SK-N-SH (cell line): ENCODE measurements at regions not wholly inside any gene's neighbourhood (a gene's known extent, or its start where the extent isn't known, plus 50 kb on each side); places are given as distances from the start of the nearest gene placed in this dataset.
"Not testable (repeated sequence)": the region's sequence is repeated elsewhere in the genome, so short reads cannot be mapped to it uniquely, and the experiment has no call there.

Source experiments
- CTCF ChIA-PET: fragments of 300-600, 350-600 bp; formaldehyde crosslinking; extraction: SDS; loops from one replicate; lab custom pipeline; 2021; lab: Yijun Ruan, JAX
- POLR2A ChIA-PET: fragments of 350-600 bp; sonication (Branson Sonifier 250); formaldehyde crosslinking; extraction: SDS; loops from one replicate; lab custom pipeline; 2020; ENCODE audit warnings: antibody characterized with exemption, inconsistent platforms; lab: Yijun Ruan, JAX
- DNase-seq: peaks from one replicate; pipeline ENCODE4 v3.0.0; 2012
- H2AFZ ChIP-seq: fragments of 200-600 bp; sonication (generic); 2 replicates; pipeline ENCODE4 v1.8.1; 2016; ENCODE audit warnings: antibody characterized with exemption, mild to moderate bottlenecking, low read depth
- H3F3A ChIP-seq: fragments of 200-600 bp; sonication (generic); replicated peaks from 2 replicates; pipeline ENCODE3; 2016; ENCODE audit warnings: antibody characterized with exemption, mild to moderate bottlenecking; ENCODE audit not compliant: insufficient read depth
- H3K27ac ChIP-seq, 2 experiments: fragments of 200-500 bp in 1 of 2; fragments of 200-600 bp in 1 of 2; sonication (Bioruptor generic) in 1 of 2; sonication (generic), shearing (Covaris generic) in 1 of 2; 2 replicates each; pipeline versions ENCODE4 v1.5.1 to v1.6.1; 2014 to 2016; ENCODE audit warnings: low read depth in 2 of 2, inconsistent platforms in 1 of 2, low read length in 1 of 2, mild to moderate bottlenecking in 1 of 2, mixed read lengths in 1 of 2
- H3K27me3 ChIP-seq: fragments of 200-600 bp; sonication (generic), shearing (Covaris generic); 2 replicates; pipeline ENCODE4 v1.6.1; 2016; ENCODE audit warnings: mixed run types; ENCODE audit not compliant: insufficient read depth
- H3K36me3 ChIP-seq, 2 experiments: fragments of 200-500 bp in 1 of 2; fragments of 200-600 bp in 1 of 2; sonication (Bioruptor generic) in 1 of 2; sonication (generic) in 1 of 2; replicated peaks in 1 of 2; 2 replicates each; pipeline versions ENCODE3 to v1.5.1; 2014 to 2016; ENCODE audit warnings: low read length in 1 of 2, mild to moderate bottlenecking in 1 of 2; ENCODE audit not compliant: insufficient read depth in 2 of 2, control insufficient read depth in 1 of 2
- H3K4me1 ChIP-seq, 2 experiments: fragments of 200-500 bp in 1 of 2; fragments of 200-600 bp in 1 of 2; sonication (Bioruptor generic) in 1 of 2; sonication (generic), shearing (Covaris generic) in 1 of 2; 2 replicates each; pipeline versions ENCODE4 v1.5.1 to v1.6.1; 2014 to 2016; ENCODE audit warnings: low read depth in 1 of 2, low read length in 1 of 2, mixed run types in 1 of 2; ENCODE audit not compliant: insufficient read depth in 2 of 2, control insufficient read depth in 1 of 2
- H3K4me2 ChIP-seq: fragments of 200-600 bp; sonication (generic), shearing (Covaris generic); 2 replicates; pipeline ENCODE4 v1.6.1; 2017; ENCODE audit warnings: mixed run types
- H3K4me3 ChIP-seq, 2 experiments: fragments of 200-500 bp in 1 of 2; fragments of 200-600 bp in 1 of 2; sonication (Bioruptor generic) in 1 of 2; sonication (generic), shearing (Covaris generic) in 1 of 2; 2 replicates each; pipeline versions ENCODE4 v1.5.1 to v1.8.1; 2014 to 2016; ENCODE audit warnings: low read depth in 2 of 2, inconsistent platforms in 1 of 2, low read length in 1 of 2, mild to moderate bottlenecking in 1 of 2, mixed read lengths in 1 of 2, moderate library complexity in 1 of 2
- H3K79me2 ChIP-seq: fragments of 200-600 bp; sonication (generic); 2 replicates; pipeline ENCODE4 v1.8.1; 2017; ENCODE audit warnings: mild to moderate bottlenecking; ENCODE audit not compliant: insufficient read depth
- H3K9ac ChIP-seq: fragments of 200-600 bp; sonication (generic); 2 replicates; pipeline ENCODE4 v1.6.1; 2017; ENCODE audit warnings: mixed run types
- H3K9me2 ChIP-seq: fragments of 200-600 bp; sonication (generic); 2 replicates; pipeline ENCODE4 v1.6.1; 2017; ENCODE audit warnings: mixed run types
- H3K9me3 ChIP-seq: fragments of 200-600 bp; sonication (generic); 2 replicates; pipeline ENCODE4 v1.6.1; 2017; ENCODE audit warnings: mixed run types, mild to moderate bottlenecking, moderate library complexity
- H4K20me1 ChIP-seq: fragments of 200-600 bp; sonication (generic); 2 replicates; pipeline ENCODE4 v1.6.1; 2017; ENCODE audit warnings: mild to moderate bottlenecking, mixed run types; ENCODE audit not compliant: insufficient read depth
- ELF1 ChIP-seq: IDR thresholded peaks from 2 replicates; pipeline ENCODE4 v1.4.0; 2012
- EP300 ChIP-seq, 2 experiments: IDR thresholded peaks; 2 replicates each; pipeline versions ENCODE4 v1.4.0 to v1.6.1; 2012; ENCODE audit warnings: borderline replicate concordance in 1 of 2, low read depth in 1 of 2, low read length in 1 of 2
- FOSL2 ChIP-seq: IDR thresholded peaks from 2 replicates; pipeline ENCODE4 v1.4.0; 2012; ENCODE audit warnings: low read depth, mild to moderate bottlenecking, moderate library complexity, borderline replicate concordance
- FOXM1 ChIP-seq: IDR thresholded peaks from 2 replicates; pipeline ENCODE4 v1.4.0; 2012; ENCODE audit warnings: low read depth, mild to moderate bottlenecking
- GABPA ChIP-seq: IDR thresholded peaks from 2 replicates; pipeline ENCODE4 v1.4.0; 2012; ENCODE audit warnings: low read depth, mild to moderate bottlenecking
- MXI1 ChIP-seq: IDR thresholded peaks from 2 replicates; pipeline ENCODE4 v1.6.1; 2012; ENCODE audit warnings: mild to moderate bottlenecking, low read depth, low read length, improper control_type of control experiment
- POLR2AphosphoS5 ChIP-seq: IDR thresholded peaks from 2 replicates; pipeline ENCODE4 v1.6.1; 2012; ENCODE audit warnings: low read depth, low read length
- RAD21 ChIP-seq: IDR thresholded peaks from 2 replicates; pipeline ENCODE4 v1.6.1; 2012; ENCODE audit warnings: mild to moderate bottlenecking, low read length
- REST ChIP-seq: IDR thresholded peaks from 2 replicates; pipeline ENCODE4 v1.6.1; 2012; ENCODE audit warnings: mild to moderate bottlenecking, low read depth, low read length, moderate library complexity
- RFX5 ChIP-seq: IDR thresholded peaks from 2 replicates; pipeline ENCODE4 v1.6.1; 2012; ENCODE audit warnings: mild to moderate bottlenecking, improper control_type of control experiment, low read length
- RXRA ChIP-seq: IDR thresholded peaks from 2 replicates; pipeline ENCODE4 v1.4.0; 2012; ENCODE audit warnings: low read depth, mild to moderate bottlenecking, borderline replicate concordance
- SMC3 ChIP-seq: IDR thresholded peaks from 2 replicates; pipeline ENCODE4 v1.6.1; 2012; ENCODE audit warnings: low read depth, low read length, improper control_type of control experiment
- TAF1 ChIP-seq: IDR thresholded peaks from 2 replicates; pipeline ENCODE4 v1.6.1; 2012; ENCODE audit warnings: low read depth, mild to moderate bottlenecking, low read length, moderate library complexity, borderline replicate concordance
- TEAD4 ChIP-seq: IDR thresholded peaks from 2 replicates; pipeline ENCODE4 v1.4.0; 2012; ENCODE audit warnings: mild to moderate bottlenecking, borderline replicate concordance; ENCODE audit not compliant: insufficient read depth
- YY1 ChIP-seq: IDR thresholded peaks from 2 replicates; pipeline ENCODE4 v1.4.0; 2012; ENCODE audit warnings: low read depth, mild to moderate bottlenecking
- WGBS: methylation state at CpG from one replicate; pipeline ENCODE4 v1.1.6; 2017; ENCODE audit warnings: low lambda C conversion rate; 5-methylcytosine and 5-hydroxymethylcytosine counted together
- TF ChIP-seq, protein P1 (sequence below): IDR thresholded peaks from 2 replicates; pipeline ENCODE4 v1.4.0; 2012; ENCODE audit warnings: low read depth, borderline replicate concordance
- TF ChIP-seq, protein P2 (sequence below): fragments of 150-350 bp; IDR thresholded peaks from 2 replicates; pipeline ENCODE4 v1.6.1; 2016; ENCODE audit warnings: mild to moderate bottlenecking, low read depth, low read length
- TF ChIP-seq, protein P3 (sequence below): fragments of 200-600 bp; sonication (generic); IDR thresholded peaks from 2 replicates; pipeline ENCODE4 v1.6.1; 2017; ENCODE audit warnings: antibody characterized with exemption, mild to moderate bottlenecking, moderate library complexity

- no peak overlapping the region for H2AFZ ChIP-seq
- no peaks in the 10 kb centered on the region for H3K4me1 ChIP-seq
- no peak for DNase-seq
- H3K27ac ChIP-seq: no peak overlapping the region
- no peaks in the 10 kb centered on the region for H3F3A ChIP-seq
- CTCF ChIA-PET: no interaction called here
- TF ChIP-seq, protein P1, sequence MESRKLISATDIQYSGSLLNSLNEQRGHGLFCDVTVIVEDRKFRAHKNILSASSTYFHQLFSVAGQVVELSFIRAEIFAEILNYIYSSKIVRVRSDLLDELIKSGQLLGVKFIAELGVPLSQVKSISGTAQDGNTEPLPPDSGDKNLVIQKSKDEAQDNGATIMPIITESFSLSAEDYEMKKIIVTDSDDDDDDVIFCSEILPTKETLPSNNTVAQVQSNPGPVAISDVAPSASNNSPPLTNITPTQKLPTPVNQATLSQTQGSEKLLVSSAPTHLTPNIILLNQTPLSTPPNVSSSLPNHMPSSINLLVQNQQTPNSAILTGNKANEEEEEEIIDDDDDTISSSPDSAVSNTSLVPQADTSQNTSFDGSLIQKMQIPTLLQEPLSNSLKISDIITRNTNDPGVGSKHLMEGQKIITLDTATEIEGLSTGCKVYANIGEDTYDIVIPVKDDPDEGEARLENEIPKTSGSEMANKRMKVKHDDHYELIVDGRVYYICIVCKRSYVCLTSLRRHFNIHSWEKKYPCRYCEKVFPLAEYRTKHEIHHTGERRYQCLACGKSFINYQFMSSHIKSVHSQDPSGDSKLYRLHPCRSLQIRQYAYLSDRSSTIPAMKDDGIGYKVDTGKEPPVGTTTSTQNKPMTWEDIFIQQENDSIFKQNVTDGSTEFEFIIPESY: no peak
- TF ChIP-seq SMC3: no peak
- TF ChIP-seq TEAD4: no peak
- TF ChIP-seq TAF1: no peak
- TF ChIP-seq POLR2AphosphoS5: no peak
- TF ChIP-seq RAD21: no peak
- TF ChIP-seq YY1: no peak
- TF ChIP-seq ELF1: no peak
- no peak for TF ChIP-seq REST
- TF ChIP-seq RFX5: no peak
- no peak for TF ChIP-seq MXI1
- TF ChIP-seq, protein P2, sequence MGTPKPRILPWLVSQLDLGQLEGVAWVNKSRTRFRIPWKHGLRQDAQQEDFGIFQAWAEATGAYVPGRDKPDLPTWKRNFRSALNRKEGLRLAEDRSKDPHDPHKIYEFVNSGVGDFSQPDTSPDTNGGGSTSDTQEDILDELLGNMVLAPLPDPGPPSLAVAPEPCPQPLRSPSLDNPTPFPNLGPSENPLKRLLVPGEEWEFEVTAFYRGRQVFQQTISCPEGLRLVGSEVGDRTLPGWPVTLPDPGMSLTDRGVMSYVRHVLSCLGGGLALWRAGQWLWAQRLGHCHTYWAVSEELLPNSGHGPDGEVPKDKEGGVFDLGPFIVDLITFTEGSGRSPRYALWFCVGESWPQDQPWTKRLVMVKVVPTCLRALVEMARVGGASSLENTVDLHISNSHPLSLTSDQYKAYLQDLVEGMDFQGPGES: no peak
- no peak for TF ChIP-seq FOXM1
- TF ChIP-seq, protein P3, sequence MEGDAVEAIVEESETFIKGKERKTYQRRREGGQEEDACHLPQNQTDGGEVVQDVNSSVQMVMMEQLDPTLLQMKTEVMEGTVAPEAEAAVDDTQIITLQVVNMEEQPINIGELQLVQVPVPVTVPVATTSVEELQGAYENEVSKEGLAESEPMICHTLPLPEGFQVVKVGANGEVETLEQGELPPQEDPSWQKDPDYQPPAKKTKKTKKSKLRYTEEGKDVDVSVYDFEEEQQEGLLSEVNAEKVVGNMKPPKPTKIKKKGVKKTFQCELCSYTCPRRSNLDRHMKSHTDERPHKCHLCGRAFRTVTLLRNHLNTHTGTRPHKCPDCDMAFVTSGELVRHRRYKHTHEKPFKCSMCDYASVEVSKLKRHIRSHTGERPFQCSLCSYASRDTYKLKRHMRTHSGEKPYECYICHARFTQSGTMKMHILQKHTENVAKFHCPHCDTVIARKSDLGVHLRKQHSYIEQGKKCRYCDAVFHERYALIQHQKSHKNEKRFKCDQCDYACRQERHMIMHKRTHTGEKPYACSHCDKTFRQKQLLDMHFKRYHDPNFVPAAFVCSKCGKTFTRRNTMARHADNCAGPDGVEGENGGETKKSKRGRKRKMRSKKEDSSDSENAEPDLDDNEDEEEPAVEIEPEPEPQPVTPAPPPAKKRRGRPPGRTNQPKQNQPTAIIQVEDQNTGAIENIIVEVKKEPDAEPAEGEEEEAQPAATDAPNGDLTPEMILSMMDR: no peak
- TF ChIP-seq FOSL2: no peak
- TF ChIP-seq GABPA: no peak
- no peak for TF ChIP-seq RXRA
- TF ChIP-seq EP300 (IDR thresholded peaks at IDR 0.05; ENCODE audit: borderline replicate concordance in 1 of 2, low read depth in 1 of 2, low read length in 1 of 2): no peak
- no peaks in the 10 kb centered on the region for H3K9me2 ChIP-seq
- H3K36me3 ChIP-seq: no peaks in the 10 kb centered on the region
- WGBS: 45% methylated on average over 6 of the region's 6 CpGs
- POLR2A ChIA-PET: no interaction called here
- no peak overlapping the region for H3K4me3 ChIP-seq
- no peaks in the 10 kb centered on the region for H3K79me2 ChIP-seq
- H3K4me2 ChIP-seq: no peak overlapping the region
- H3K9ac ChIP-seq: no peak overlapping the region
- H4K20me1 ChIP-seq: no peaks in the 10 kb centered on the region
- H3K9me3 ChIP-seq: no peaks in the 10 kb centered on the region; the same call in 1 of the 2 replicates
- no peaks in the 10 kb centered on the region for H3K27me3 ChIP-seq
These were observed 81.6 kb upstream of the FAT1 start for GRCh38 chr4:186805020-186805820.

- H3K27me3 ChIP-seq, H3K9ac ChIP-seq, H3K4me1 ChIP-seq, H3K4me3 ChIP-seq, H3K79me2 ChIP-seq, CTCF ChIA-PET, H3F3A ChIP-seq, H2AFZ ChIP-seq, H3K4me2 ChIP-seq, POLR2A ChIA-PET, H4K20me1 ChIP-seq, H3K27ac ChIP-seq, DNase-seq, H3K9me2 ChIP-seq, H3K9me3 ChIP-seq, H3K36me3 ChIP-seq: not testable (repeated sequence)
- WGBS: 46% methylated on average over 5 of the region's 5 CpGs
These were observed 82.3 kb upstream of the FAT1 start for GRCh38 chr4:186805917-186806316.
